DOHH2 (cell line): ENCODE measurements at regions not wholly inside any gene's neighbourhood (a gene's known extent, or its start where the extent isn't known, plus 50 kb on each side); places are given as distances from the start of the nearest gene placed in this dataset.

ENCODE experiments used
- H3F3A ChIP-seq: fragments of 200-600 bp; sonication (generic), shearing (Covaris generic); 2 replicates; pipeline ENCODE4 v1.6.0; 2016; ENCODE audit warnings: antibody characterized with exemption, mild to moderate bottlenecking; ENCODE audit not compliant: control insufficient read depth, insufficient read depth
- H3K27ac ChIP-seq: fragments of 200-600 bp; sonication (generic); 2 replicates; pipeline ENCODE4 v1.5.1; 2014; ENCODE audit warnings: low read depth, mild to moderate bottlenecking, low read length, moderate library complexity
- H3K27me3 ChIP-seq: fragments of 200-600 bp; sonication (generic); 2 replicates; pipeline ENCODE4 v1.6.1; 2014; ENCODE audit warnings: mild to moderate bottlenecking, low read length, mixed read lengths; ENCODE audit not compliant: control insufficient read depth
- H3K36me3 ChIP-seq: fragments of 200-600 bp; sonication (generic); 2 replicates; pipeline ENCODE4 v1.6.1; 2014; ENCODE audit warnings: mild to moderate bottlenecking, low read length, moderate library complexity, mixed read lengths; ENCODE audit not compliant: control insufficient read depth
- H3K4me1 ChIP-seq: fragments of 200-600 bp; sonication (generic); 2 replicates; pipeline ENCODE4 v1.6.1; 2014; ENCODE audit warnings: mild to moderate bottlenecking, low read length, mixed read lengths; ENCODE audit not compliant: control insufficient read depth
- H3K4me2 ChIP-seq: fragments of 200-600 bp; sonication (generic); 2 replicates; pipeline ENCODE4 v1.6.0; 2014; ENCODE audit warnings: mild to moderate bottlenecking, low read length, moderate library complexity
- H3K4me3 ChIP-seq: fragments of 200-600 bp; sonication (generic); 2 replicates; pipeline ENCODE4 v1.5.1; 2014; ENCODE audit warnings: mild to moderate bottlenecking, low read length, mixed read lengths
- H3K79me2 ChIP-seq: fragments of 200-600 bp; sonication (generic); 2 replicates; pipeline ENCODE4 v1.6.1; 2014; ENCODE audit warnings: mild to moderate bottlenecking, low read length, mixed read lengths; ENCODE audit not compliant: control insufficient read depth
- H3K9me2 ChIP-seq: fragments of 200-600 bp; sonication (generic); replicated peaks from 2 replicates; pipeline ENCODE4 v1.6.1; 2014; ENCODE audit warnings: mild to moderate bottlenecking, low read length, mixed read lengths; ENCODE audit not compliant: control insufficient read depth
- H3K9me3 ChIP-seq: fragments of 200-600 bp; sonication (generic); 2 replicates; pipeline ENCODE4 v1.6.1; 2014; ENCODE audit warnings: antibody characterized with exemption, low read length, mixed read lengths; ENCODE audit not compliant: control insufficient read depth, insufficient read depth
- H4K20me1 ChIP-seq: fragments of 200-600 bp; sonication (generic); 2 replicates; pipeline ENCODE4 v1.6.0; 2014; ENCODE audit warnings: low read depth, mild to moderate bottlenecking, antibody characterized with exemption, low read length, moderate library complexity; ENCODE audit not compliant: control insufficient read depth, insufficient read depth
- CTCF ChIP-seq: fragments of 200-600 bp; sonication (generic); IDR thresholded peaks from one replicate; pipeline ENCODE4 v1.5.1; 2014; ENCODE audit warnings: antibody characterized with exemption, mild to moderate bottlenecking, low read depth, low read length; ENCODE audit not compliant: poor library complexity, severe bottlenecking
- EZH2phosphoT487 ChIP-seq: fragments of 200-600 bp; sonication (generic); IDR thresholded peaks from 2 replicates; pipeline ENCODE4 v1.6.1; 2017; ENCODE audit warnings: borderline replicate concordance, mild to moderate bottlenecking, antibody characterized with exemption, low read length, moderate library complexity, mixed read lengths

DNA sequence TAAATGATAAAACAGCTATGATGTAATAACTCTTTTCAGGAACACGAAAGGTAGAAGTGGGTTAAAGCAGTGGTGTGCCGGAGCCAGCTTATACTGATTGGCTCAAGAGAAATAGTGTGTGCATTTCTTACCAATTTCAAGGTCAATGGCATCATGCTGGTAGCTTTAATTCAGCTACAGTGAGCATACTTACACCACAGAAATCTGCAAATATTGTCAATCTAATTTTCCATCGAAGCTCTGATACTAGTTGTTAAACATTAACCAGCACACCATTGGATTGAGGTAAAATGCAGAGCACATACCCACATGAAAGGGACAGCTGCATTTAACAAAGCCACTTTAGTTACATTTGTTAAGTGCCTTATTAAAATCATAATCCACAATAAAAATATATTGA, 225.7 kb downstream of the KCNC2 start:
- no peak overlapping the region for H3K4me3 ChIP-seq
- H3K79me2 ChIP-seq = no peaks in the 10 kb centered on the region
- H3K27me3 ChIP-seq = no peaks in the 10 kb centered on the region
- no peaks in the 10 kb centered on the region for H3K36me3 ChIP-seq
- H3K9me2 ChIP-seq = no peaks in the 10 kb centered on the region
- no peak for TF ChIP-seq EZH2phosphoT487
- no peak for TF ChIP-seq CTCF
- no peaks in the 10 kb centered on the region for H3K9me3 ChIP-seq
- no peaks in the 10 kb centered on the region for H3K4me1 ChIP-seq
- no peaks in the 10 kb centered on the region for H4K20me1 ChIP-seq
- H3F3A ChIP-seq = no peaks in the 10 kb centered on the region
- no peak overlapping the region for H3K4me2 ChIP-seq
- no peak overlapping the region for H3K27ac ChIP-seq

GRCh38 chr12:74984631-74985030, 225.0 kb downstream of the KCNC2 start:
- Histone ChIP-seq H3K9me2 (no peaks in the 10 kb centered on the region), H3K4me2 (no peak overlapping the region), H3K4me1 (no peaks in the 10 kb centered on the region), H3K9me3 (no peaks in the 10 kb centered on the region), H3K27ac (no peak overlapping the region), H3K27me3 (no peaks in the 10 kb centered on the region), H3K36me3 (no peaks in the 10 kb centered on the region), H4K20me1 (no peaks in the 10 kb centered on the region), H3K4me3 (no peak overlapping the region), H3K79me2 (no peaks in the 10 kb centered on the region), H3F3A (no peaks in the 10 kb centered on the region)
- TF ChIP-seq EZH2phosphoT487 = no peak
- no peak for TF ChIP-seq CTCF

DNA sequence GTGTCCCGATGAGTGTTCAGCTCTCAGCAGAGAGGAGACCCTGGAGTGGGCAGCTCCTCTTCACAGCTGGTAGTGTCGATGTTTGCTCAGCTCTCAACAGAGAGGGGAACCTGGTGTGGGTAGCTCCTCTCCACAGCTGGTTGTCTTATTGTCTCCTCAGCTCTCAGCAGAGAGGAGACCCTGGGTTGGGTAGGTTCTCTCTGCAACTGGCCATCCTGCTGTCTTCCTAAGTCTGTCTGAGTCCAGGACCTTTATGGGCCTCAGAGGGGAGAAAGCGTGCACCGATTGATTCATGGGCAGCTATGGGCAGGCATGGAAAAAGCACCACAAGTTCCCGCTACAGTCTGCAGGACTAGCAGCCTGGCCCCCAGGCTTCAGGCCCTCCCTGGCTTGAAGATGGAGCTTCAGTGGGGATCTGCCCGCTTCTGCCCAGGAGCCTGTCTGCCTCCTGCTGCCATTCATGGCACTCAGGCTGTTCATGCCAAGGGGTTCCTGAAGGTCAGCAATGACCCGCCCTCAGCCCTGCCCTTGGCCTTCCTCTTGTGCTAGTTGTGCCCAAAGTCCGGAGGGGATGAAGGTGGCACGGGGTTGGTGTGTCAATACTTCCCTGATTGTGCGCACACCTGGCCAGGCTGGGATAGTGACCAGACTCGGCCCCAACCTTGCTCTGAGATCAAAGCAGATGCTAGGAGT, 224.2 kb downstream of the KCNC2 start:
- Histone ChIP-seq H3K9me3 (no peaks in the 10 kb centered on the region), H3K9me2 (no peaks in the 10 kb centered on the region), H3K27me3 (no peaks in the 10 kb centered on the region), H3K4me2 (no peak overlapping the region), H3K36me3 (no peaks in the 10 kb centered on the region), H3K4me1 (no peaks in the 10 kb centered on the region), H3F3A (no peaks in the 10 kb centered on the region), H3K79me2 (no peaks in the 10 kb centered on the region), H3K4me3 (no peak overlapping the region), H3K27ac (no peak overlapping the region), H4K20me1 (no peaks in the 10 kb centered on the region)
- TF ChIP-seq CTCF (no peak), EZH2phosphoT487 (no peak)

DNA sequence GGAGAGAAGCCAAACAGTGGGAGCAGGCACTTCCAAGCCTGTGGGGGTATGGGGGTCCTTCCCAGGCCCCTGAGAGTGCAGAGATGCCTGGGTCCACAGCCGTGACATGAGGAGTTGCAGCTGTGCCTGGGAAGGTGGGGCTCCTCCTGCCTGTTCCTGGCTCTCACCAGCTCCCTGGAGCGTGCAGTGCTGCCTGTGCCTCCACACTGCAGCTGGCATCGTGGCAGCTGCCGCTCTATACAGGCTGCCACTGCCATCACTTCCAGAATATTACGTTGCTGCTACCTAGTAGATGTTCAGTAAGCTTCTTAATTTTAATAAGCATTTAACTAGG, 223.7 kb downstream of the KCNC2 start:
- no peak overlapping the region for H3K4me2 ChIP-seq
- no peak overlapping the region for H3K4me3 ChIP-seq
- H3K27ac ChIP-seq = no peak overlapping the region
- H3F3A ChIP-seq = no peaks in the 10 kb centered on the region
- H3K9me3 ChIP-seq = no peaks in the 10 kb centered on the region
- H3K4me1 ChIP-seq = no peaks in the 10 kb centered on the region
- no peaks in the 10 kb centered on the region for H3K9me2 ChIP-seq
- no peaks in the 10 kb centered on the region for H3K27me3 ChIP-seq
- no peaks in the 10 kb centered on the region for H3K79me2 ChIP-seq
- no peaks in the 10 kb centered on the region for H3K36me3 ChIP-seq
- TF ChIP-seq CTCF = no peak
- no peak for TF ChIP-seq EZH2phosphoT487
- H4K20me1 ChIP-seq = no peaks in the 10 kb centered on the region
